IPS-NIHi7 (cell line): ENCODE measurements at regions not wholly inside any gene's neighbourhood (a gene's known extent, or its start where the extent isn't known, plus 50 kb on each side); places are given as distances from the start of the nearest gene placed in this dataset.

Experiments
- DNase-seq: peaks from one replicate; pipeline ENCODE4 v3.0.0; 2012; ENCODE audit warnings: mixed read lengths; ENCODE audit errors: extremely low spot score

DNA sequence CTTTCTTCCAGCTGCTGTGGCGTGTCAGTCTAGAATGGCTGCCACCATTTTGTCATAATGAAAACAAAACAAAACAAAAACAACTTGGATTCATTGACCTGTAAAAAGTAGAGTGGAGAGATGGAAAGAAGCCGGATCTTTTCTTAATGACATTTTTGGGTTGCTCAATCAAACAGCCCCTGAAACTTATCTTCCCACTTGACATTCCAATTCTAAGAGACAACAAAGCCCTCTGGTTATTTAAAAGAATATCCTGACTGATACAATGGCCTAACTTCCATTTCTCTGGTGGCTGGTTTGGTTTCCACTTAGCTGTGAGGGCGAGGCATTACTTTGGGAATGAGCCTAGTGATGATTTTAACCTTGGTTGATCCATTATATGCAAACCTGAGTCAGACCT, 123.7 kb downstream of the AQP4 start:
- DNase-seq: no peak

DNA sequence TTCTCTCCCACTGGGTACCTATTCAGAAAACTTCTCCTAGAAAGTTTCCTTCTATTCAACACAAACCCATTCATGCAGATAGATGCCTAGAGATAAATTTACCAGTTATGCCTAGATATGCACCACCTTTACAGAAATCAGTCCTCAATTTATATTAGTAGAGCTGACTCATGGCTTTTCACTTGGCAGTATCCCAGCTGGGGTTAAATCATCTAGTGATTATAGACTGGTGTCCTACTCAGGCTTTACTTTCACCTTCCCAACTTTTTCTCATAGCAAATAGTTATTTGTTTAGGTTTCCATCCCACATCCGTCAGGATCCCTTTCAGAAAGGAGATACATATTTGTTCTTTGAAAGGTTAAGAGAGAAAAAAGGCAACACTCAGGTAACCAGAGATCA, 124.5 kb downstream of the AQP4 start:
- no peak for DNase-seq

DNA sequence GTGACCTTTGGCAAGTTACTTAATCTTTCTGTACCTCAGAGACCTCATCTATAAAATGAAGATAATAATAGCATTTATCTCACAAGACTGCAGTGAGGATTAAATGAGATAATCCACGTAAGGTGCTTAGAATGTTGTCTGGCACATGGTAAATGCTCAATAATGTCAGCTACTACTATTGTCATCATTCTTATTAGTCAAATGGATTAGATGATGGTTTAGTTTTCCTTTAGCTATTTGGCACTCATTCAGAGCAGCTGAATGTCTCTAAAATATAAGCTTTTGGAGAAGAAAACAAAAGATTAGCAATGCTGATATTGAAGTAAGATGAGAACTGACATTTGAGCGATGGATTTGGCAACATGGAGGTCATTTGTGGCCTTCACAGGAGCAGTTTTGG, 125.1 kb downstream of the AQP4 start:
- DNase-seq: no peak

DNA sequence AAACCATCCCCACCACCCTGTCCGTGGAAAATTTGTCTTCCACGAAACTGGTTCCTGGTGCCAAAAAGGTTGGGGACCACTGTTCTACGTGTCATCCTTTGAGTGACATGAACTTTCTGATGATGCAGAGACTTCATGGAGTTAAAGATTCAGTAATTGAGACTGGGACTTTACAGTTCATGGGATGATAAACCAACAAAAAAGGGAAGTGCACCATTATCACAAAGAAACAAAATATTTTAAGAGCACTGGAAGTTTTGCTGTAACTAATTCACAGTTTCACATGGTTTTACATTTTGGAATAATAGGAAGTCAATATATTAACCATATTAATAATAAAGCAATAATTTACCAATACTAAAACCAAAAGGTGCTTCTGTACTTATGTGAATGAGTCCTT, 126.8 kb downstream of the AQP4 start:
- DNase-seq: no peak

DNA sequence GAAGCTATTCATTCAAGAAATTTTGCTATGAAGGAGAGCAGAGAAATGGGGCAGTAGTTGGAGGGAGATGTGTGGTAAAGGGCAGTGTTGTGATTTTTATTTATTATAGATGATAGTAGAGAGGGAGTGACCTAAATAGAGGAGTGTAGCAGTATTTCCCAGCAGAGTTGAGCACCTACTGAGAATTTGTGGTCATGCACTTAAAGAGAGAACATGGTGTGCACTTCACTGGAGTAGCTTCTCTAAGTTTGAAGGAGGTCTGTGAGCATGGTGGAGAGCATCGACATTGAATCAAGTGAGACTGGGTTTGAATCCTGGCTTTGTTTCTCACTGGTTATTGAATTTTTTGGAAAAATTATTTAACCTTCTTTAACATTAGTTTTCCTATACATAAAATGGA, 129.2 kb downstream of the AQP4 start:
- no peak for DNase-seq

DNA sequence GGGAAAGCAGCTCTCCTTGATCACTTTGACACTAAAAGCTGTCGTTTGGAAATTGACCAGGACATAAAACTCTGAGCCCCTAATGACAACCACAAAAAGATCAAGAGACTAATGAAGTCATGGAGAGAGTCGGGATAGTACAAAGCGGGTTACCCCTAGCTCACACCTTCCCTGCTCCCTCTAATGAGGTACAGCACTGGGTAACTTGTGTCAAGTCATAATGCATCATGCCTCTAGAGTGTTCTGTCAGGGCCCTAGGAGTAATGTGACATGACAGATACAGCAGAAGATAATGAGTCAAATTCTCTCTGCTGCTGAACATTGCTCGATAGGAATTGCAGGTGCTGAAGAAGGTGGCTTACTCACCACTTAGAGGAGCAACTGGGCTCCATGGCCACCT, 130.7 kb downstream of the AQP4 start:
- DNase-seq: no peak

DNA sequence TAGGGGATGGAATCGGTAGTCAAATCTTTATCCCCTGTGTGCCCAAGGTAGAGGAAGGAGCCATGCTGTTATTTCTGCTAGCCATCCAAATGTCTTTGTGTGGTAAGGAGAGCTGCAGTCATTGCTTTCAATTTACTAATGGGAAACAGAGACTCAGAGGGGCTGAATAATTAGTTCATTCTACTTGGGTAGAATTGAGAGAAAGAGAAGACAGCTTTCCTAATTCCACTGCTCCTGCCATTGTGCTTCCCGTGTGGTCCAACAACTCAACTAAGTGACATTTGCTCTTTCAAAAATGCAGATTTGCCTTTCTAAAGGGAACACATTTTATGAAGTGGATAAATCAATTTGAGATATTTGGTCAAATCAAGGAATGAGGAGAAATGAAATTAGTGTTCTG, 136.1 kb downstream of the AQP4 start:
- DNase-seq: no peak

DNA sequence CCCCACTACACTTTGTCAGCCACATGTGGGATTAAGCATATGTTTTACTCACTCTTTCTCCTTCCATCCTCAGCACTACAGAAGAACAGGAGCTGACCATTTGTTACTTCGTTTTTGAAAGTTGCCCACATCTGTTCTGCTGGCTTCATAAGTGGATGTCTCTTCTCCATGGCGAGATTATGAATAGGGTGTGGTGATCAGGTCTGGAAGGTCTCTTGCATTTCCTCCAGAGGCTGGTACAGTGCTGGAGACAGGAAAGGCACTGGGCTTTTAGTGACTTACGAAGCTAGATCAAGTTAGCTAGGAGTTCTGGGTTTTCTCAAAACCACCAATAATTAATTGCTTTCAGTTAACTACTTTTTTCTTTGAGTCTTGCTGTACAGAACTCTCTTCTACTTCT, 136.5 kb downstream of the AQP4 start:
- no peak for DNase-seq

DNA sequence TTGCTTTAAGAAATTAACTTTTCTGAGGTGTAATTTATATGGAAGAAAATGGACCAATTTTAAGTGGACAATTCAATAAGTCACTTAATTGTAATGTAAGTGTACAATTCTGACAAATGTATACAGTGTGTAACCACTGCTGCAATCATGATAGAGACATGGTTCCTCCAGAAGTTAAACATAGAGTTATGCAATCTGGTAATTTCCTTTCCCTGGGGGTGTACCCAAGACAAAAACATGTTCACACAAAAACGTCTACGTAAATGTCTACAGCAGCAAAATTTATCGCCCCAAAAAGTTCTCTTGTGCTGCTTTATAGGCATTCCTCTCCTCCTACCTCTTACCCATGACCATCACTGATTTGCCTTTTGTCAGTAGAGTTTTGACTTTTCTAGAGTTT, 141.5 kb downstream of the AQP4 start:
- no peak for DNase-seq

DNA sequence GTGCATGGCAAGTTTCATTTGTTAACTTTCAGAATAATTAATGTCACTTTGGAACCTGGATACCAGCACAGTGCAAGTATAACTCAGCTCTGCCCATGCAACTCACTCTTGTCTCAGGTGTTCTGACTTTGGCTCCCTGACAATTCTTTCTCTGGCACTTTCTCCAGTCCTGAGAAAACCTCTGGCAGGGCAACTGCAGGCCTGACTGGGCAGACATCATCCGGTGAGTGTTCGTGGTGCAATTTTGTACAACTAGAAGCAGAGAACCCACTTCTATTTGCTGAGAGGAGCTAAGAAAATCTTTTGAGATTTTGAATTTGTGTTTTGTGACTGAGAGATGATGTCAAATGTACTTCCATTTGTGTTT, 143.0 kb downstream of the AQP4 start:
- no peak for DNase-seq

DNA sequence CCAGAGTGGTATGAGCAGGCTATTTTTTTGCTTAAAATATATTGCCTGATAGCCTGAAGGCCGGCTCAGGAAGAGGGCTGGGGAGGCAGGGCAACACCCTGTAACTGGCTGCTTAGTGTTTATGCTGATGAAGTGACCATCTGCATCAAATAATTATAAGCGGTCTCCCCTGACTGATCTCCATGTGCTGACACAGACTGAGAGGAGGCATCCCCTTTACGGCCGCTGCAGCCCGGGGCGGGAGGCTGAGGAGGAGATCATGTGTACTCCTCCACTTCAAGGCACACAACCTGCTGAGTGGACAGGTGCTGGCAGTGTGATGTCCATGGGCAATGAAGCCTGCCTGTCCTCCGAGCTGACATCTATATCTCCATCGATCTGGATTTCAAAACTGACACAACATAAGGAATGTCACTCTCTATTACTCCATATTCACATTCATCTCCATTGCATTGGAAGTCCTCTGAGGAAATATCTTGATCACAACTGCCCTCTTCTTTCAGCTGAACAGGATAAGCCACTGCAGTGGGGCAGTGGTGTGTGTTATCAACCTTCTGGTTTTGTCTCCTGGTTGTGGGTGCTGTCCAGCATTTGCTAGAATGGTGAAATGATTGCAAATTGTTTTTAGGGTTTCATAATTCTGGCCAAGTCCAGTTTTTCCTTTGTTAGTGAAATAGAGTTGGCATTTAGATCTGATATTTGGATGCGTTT, 143.5 kb downstream of the AQP4 start:
- no peak for DNase-seq

DNA sequence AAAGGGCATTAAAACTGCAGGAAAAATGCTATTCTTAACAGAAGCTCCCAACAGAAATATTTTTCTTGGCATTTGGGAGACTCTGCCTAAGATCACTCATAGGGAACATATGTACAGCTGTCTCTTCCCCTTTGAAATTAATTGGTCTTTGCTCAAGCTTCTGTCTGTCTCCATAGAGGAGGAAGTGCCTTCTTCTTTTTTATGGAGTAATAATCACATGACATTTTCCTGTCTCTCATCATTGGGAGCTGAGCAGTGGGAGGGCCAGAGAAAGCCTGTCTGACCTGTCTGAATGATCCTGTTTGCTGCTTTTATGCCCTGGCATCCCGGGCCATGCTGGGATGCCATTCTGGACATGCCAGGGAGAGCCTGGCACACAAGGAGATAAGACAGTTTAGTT, 145.6 kb downstream of the AQP4 start:
- DNase-seq: no peak

DNA sequence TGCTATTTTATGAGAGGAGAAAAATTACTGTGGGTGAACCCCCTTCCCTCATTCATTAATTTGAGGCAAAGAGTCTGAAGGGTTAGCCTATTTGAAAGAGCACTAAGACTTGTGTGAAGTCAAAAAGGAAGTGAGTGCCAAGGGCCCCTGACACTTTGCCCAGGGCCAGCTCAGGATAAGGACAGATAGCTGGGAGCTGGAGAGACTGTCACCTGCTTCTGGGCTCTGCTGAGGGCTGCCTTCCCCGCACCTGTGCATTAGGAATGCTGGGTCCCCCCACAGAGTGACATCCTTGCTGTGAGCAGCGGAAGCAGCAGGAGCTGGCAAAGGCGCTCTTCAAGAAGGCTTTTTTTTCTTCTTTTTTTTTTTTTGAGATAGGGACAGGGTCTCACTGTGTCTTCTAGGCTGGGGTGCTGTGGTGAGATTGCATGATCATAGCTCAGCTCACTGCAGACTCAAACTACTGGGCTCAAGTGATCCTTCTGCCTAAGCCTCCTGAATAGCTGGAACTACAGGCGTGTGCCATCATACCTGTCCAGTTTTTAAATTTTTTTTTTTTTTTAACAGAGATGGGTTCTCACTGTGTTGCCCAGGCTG, 148.3 kb downstream of the AQP4 start:
- DNase-seq: no peak

DNA sequence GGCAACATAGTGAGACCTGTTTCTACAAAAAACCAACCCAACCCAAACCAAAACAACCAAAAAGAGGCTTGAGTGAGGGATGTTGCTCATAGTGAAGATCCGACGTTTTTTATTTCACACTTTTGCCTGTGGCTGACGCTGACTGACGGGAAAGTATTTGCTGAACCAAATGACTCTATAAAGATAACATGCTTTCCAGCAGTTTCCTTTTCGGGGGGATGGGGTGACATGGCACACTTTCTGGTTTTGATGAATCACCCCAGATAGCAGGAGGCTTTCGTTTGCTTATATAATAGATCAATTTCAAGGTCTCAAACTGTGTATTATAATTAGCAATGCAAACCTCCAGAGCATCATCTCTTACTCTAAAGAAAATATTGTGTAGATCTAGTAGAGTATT, 150.8 kb downstream of the AQP4 start:
- no peak for DNase-seq

DNA sequence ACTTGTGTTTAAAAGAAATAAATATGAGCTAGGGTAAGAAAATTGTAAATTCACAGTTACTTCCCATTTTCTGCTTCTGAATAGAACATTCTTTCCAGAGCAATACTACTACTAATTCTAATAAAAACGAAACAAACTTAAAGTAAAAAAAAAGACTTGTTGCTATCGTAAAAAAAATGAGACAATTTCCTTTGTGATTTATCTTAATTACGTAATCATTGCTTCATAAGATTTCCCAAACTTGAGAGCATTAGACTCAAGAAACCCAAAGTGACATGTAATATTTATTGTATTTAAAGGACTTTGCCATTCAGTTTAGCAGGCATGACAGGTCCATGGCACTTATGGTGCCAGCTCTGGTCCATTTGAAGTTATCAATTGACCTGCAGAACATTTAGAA, 153.8 kb downstream of the AQP4 start:
- no peak for DNase-seq

DNA sequence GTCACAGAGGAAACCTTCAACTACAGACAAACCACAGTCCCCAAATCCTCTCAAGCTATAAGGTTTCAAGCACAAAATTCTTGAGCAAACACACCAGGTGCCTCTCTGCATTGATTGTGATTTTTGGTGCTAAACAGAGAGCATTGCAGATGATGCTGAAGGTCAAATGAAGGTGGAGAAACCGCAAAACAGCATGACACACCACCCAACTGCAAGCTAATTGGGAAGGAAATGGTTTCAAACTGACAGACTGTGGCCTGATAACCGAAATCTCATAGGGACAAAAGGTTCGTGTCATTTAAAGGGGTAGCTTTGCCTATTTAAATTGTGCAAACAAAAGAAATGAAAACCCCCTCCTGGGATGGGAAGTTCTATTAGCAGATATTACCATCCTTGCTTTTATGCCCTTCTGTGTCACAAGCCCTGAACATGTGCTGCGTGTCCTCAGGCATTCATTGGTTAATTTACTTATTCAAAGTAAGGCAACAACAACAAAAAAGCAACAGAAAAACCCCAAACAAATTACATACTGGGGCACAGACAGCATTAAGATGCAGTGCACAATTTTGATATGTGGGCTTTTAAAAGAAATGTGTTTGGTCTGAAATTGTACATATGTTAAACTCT, 154.9 kb downstream of the AQP4 start:
- no peak for DNase-seq

DNA sequence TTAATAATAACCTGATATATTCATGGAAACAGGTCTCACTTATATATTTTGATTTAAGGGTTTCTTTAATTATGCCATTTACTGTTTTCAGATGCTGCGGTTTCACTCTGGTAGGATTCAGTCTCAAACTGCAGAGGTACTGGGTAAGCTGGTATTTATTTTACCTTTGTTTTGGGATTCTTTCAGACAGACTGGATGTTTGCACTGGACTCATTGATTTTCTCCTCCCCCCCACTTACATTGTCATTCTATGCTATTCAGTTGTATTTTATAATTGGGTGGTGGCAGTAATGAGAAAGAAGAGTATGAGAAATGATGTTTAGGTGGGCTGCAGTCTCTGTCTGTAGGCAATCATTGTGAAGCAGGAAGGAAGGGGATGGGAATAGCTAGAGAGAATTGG, 155.6 kb downstream of the AQP4 start:
- no peak for DNase-seq

DNA sequence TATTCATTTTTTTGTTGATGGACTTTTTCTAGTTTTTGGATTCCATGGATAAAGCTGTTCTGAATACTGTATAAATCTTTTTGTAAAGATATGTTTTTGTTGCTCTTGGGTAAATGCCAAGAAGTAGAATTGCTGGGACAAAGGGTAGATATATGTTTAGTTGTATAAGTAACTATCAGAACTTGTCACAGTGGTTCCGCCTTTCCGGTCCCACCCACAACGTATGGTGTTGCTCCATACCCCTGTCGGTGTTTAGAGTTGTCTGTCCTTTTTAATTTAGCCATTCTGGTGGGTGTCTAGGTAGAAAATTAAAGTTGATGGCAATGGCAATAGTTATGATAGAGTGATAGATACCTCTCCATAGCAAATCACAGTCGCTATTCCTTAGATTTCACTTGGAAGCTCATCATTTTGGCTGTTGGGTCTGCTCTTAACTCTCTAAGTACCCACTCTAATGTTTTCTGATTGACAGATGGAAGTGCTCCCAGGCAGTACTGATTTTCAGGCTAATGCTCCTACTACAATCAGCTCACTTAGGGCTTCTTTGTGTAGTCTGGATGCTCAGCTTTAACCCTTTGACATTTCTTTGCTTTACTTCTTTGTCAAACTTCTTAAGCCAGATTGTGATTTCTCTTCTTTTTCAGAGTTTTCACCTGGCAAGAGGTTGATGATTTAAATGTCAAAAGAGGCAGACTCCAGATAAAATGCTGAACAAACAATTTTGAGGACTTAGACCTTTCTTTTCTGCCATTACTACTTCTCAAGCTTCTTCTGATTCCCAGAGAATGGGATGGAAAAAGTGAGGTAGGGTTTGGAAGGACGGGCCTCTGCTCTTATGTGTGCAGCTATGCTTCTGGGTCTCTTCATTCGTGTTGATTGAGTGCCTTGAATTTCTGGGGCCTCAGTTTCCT, 156.4 kb downstream of the AQP4 start:
- no peak for DNase-seq

DNA sequence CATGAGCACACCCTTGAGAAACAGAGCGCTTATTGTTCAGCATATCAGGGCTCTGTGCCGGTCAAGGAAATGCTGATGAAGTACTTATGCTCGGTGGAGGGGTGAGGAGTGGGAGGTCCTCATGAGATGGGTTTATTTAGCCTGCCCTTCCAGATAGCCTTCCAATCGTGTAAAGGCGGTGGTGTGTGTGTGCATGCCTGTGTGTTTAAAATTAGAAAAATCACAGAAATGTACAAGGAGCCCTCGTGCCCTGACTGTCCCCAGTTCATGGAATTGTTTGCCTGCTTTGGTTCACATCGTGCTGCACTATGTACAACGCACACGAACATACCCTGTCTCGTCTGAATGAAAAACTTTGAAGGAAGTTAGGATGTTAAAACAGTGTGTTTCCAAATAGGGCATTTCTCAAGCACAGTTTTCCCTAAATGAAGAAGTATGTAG, 158.6 kb downstream of the AQP4 start:
- no peak for DNase-seq

DNA sequence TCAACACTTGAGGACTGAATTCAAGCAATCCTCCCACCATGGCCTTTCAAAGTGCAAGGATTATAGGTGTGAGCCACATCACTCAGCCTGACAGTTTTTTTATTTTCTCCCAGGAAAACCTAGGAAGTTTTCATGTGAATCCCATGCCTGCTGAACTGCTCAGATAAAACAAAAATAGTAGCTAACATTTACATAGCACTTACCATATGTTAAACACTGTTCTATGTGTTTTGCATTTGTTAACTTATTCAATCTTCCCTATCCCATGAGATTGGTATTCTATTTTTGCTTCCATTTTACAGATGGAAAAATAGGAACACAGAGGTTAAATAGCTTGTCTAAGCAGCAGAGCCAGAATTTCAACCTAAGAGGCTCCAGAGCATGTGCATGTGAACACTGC, 157.4 kb upstream of the KCTD1 start:
- no peak for DNase-seq

DNA sequence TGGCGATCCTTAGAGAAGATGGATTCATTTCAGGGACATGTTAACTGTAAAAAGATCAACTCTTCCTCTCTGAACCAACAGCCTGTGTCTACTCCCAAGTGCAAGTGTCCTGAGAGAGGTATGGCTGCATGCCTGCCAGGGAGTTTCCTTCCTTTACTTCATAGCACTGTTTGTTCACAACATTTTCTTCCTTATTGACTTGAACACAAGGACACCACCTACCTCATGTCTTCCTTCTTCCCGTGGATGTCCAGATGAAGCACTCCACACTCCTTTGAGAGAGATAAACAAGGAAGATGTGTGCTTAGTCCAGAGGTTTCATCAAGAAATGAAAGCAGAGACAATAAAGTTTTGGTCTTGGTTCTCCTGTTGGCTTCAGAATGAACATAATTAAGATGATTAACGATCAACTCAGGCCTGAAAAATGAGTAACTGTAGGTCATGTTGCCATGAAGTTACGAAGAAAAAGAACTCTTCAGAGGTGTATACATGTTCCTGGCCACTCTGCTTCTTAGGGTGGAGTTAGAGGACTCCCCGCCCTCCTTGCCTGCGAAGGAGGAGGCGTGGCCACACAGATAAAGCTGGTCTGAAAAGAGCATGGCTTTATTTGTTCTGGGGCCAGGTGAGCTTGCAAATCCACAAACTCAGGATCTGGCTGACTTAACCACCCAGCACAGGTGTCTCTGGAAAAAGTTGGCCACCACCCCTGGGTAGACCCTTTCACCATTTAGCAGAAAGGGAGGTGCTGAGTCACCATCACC, 155.0 kb upstream of the KCTD1 start:
- peak; percentile 62 for DNase-seq

DNA sequence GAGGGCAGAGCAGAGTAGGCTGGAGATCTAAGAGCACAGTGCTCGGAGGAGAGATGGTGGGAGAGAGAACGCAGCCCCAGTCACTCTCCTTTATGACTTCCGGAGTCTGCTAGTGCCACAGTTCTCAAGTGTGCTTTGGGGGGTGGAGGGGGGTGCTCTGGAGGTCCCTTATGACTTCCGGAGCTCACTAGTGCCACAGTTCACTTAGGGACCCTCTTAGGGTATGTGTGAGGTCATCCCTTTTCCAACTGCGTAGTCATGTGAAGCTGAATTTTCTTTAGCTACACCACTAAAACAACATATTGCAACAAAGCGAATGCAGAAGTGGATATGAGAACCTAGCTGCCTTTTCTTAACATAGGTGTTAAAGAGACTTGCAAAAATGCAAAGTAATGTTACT, 153.7 kb upstream of the KCTD1 start:
- no peak for DNase-seq
